GM19463 (cell line): ENCODE measurements at regions not wholly inside any gene's neighbourhood (a gene's known extent, or its start where the extent isn't known, plus 50 kb on each side); places are given as distances from the start of the nearest gene placed in this dataset.
A peak's percentile ranks its signal among the peaks of the same experiment; 100 is the strongest.

Experiments used
- ATAC-seq: cut with Tn5 transposase; IDR thresholded peaks from one replicate; pipeline ENCODE4 v1.9.1; 2021; ENCODE audit warnings: mild to moderate bottlenecking, moderate library complexity; ENCODE audit not compliant: unreplicated experiment

DNA sequence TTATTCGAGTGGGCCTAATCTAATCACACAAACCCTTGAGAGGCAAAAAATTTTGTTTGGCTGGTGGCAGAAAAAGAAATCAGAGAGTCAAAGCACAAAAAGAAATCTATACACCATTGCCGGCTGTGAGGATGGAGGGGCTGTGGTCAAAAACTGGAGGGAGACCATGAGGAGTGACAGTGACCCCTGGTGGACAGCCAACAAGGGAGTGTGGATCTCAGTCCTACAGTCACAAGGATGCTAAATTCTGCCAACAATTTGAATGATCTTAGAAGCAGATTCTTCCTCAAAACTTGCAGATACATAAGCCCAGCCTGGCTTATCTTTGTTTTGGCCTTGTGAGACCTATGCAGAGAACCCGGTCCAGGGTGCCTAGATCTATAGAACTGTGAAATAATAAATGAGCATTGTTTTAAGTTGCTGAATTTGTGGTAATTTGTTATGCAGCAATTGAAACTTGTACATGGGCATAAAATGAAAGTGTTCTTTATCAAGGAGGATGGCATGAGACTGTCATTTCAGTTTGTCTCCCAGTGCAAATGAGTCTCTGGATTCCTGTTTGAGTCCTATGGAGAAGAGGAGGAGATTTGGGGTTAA is 103.0 kb upstream of the ARHGEF26 start:
- peak; percentile 90 for ATAC-seq

GRCh38 chr3:154022606-154023005 is 98.6 kb upstream of the ARHGEF26 start:
- ATAC-seq, result no peak

DNA sequence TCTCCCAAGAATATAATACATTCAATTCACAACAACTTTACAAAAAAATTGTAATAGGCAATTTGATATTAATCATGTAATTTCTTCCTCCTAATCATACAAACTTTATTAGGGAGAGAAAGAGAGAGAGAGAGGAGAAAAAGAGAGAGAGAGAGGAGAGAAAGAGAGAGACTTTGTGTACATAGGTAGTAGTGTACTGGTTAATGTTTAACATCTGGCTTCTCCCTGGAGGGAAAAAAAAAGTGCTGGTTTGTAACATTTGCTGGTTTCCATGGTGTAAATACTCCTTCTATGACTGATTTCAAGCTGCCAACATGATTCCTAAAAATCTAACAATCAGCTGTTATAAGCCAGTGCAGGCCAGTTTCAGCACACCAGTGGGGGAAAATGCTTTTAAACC is 98.0 kb upstream of the ARHGEF26 start:
- ATAC-seq, result no peak

DNA sequence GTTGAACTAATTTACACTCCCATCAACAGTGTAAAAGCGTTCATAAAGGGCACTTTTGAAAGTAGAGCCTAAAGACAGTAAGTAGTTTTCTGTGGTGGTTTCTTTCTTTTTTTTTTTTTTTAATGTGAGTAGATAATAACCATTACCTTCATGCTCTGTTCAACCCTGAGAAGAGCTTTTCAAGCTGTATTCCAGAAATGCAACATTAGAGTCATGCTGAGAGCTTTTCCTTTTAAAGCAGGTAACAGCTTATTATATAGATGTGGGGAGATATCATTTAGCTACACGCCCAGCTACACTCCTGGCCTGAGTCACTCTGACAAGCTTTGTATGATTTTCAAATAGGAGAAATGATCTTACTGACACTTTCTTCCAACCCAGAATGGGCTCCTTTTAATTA is 96.2 kb upstream of the ARHGEF26 start:
- ATAC-seq, result no peak

DNA sequence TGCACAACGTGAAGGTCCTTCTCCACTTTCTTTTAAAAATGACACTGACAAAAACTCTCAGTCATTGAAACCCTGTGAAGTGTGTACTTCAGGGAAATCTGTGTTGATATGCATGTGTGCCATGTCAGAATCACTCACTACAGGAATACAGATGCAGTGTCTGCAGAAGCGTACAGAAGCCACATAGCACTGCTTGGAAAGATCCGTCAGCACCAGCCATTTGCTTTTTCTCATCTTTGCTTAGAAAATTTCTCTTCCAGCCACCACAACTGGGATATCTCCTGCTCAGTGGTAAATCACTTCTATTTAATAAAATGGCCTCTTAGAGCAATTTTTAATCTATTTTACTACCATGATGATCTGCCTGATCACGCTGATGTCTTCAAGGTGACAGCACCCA is 91.3 kb upstream of the ARHGEF26 start:
- ATAC-seq, result no peak

DNA sequence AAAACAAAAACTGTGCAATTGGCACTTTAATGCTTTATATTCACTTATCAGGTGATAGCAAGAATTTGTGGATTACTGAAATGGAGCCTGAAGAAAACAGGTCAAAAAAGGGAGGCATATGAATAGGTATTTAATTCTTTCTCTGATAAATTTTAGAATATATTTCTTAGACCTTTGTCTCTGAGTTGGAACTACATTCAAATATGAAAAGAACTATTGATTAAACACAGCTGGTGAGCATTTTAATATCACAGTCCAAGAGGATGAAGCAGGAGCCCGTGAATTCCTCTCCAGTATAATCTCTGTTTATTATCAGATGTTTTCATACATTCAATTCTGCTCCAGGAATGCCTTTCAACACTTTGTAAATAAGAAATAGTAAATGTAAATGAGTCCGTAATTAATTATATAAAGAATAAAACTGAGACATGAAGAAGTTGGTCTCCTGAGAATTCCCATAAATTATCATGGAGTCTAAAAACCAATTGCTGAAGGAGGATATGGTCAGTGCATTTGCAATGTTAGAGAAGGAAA is 86.3 kb upstream of the ARHGEF26 start:
- ATAC-seq, result no peak

DNA sequence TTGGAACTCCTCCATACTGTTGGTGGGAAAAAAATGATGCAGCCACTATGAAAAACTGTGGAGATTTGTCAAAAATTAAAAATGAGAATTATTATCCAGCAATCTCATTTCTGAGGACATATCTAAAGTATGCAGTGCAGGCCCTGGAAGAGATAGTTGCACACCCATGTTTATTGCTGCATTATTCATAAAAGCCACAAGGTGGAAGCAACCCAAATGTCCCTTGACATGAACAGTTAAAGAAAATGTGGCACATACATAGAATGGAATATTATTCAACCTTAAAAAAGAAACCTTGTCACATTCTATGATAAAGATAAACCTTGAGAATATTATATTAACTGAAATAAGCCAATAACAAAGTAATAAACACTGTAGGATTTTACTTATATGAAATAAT is 80.9 kb upstream of the ARHGEF26 start:
- ATAC-seq, result peak; percentile 56

DNA sequence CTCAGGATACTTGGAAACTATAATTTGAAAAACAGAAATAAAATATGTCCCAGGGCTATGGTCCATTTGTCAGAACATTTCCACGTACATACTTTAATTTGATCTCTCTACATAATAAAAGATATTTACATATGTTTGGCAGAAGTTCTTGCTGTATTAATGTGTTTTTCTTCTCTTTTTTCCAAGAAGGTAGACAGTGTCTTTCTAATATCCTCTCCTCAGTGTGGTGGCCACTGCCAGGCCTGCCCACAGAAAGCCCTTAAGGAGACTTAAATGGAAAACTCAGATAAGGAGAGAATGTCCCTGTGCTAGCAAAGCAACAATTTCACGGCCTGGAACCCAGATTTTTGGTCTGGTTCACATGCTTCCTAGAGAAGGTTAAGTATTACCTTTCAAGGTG is 76.5 kb upstream of the ARHGEF26 start:
- no peak for ATAC-seq

DNA sequence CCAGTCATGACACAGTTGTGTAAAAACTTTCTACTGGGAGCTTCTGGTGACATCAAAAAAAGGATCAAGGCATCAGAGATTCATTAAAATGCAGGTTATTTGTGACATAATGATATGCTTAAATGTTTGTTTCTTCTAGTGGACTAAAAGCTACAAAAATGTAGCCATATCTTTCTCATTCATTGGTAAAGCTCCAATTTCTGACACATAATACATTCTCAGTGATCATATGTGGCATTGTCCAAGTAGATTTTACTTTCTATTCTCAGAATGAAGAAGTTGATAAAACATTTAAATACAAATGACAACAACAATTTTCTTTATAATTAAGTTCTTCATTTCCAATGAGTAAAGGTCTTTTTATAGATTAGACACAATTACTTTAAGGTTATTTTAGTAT is 71.0 kb upstream of the ARHGEF26 start:
- no peak for ATAC-seq

GRCh38 chr3:154050766-154051165 is 70.4 kb upstream of the ARHGEF26 start:
- ATAC-seq, result no peak

DNA sequence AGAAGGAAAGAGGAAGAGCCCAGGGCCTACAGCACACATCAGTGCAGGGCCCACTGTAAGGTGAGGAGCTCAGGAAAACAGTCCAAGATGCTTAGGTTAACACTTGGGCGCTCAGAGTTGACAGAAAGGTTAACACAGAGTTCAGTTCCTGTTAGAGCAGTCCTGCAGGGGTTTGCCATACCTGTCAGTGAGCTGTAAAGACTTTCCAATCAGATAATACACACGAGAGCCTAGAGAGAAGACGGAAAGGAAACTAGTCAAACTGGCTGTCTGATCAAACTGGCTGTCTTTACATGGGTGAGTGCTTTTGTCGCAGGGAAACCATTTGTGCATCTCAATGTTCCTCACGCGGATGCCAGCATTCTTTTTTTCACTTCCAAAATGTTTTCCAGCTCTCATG is 61.4 kb upstream of the ARHGEF26 start:
- ATAC-seq, result no peak

DNA sequence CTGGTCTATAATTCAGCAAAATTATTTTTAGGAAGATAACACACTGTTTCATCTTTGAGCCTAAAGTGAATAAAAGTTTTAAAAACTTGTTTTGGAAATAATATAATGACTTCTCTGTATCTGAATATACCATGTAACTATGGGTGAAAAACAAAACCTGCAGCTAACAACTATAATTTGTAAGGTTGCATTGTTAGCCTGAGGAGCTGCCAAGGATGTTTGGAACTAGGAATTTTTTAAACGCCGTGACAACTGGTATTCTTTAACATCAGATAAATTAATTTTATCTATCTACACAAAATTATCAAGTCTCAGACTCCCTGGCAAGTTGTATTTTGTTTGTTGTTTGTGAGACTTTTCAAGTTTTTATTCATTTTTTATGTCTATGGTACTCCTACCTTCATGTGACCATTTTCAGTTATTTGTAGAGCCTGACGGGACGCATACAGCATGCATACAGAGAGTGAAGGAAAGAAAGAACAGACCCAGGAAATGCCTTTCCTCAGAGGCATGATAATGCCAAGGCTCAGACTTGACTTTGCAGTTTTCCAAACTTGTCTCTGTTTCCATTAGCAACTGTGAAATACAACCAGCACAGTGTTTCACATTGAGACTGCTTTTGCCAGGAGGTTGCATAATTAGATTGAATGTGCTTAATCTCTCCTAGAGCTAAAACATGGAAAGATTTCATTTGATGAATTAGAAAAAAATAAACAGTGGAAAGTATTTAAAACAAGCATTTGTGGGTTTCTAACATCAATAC is 60.8 kb upstream of the ARHGEF26 start:
- ATAC-seq, result no peak

- no peak for ATAC-seq
Observed at GRCh38 chr3:154061001-154061370, 60.2 kb upstream of the ARHGEF26 start.

GRCh38 chr3:154062513-154062912 is 58.7 kb upstream of the ARHGEF26 start:
- no peak for ATAC-seq

- ATAC-seq, result no peak
Observed at GRCh38 chr3:154071146-154071545, 50.0 kb upstream of the ARHGEF26 start.
